Femur (tissue), 1 donor: ENCODE measurements at regions not wholly inside any gene's neighbourhood (a gene's known extent, or its start where the extent isn't known, plus 50 kb on each side); places are given as distances from the start of the nearest gene placed in this dataset.
"Not testable (repeated sequence)": the region's sequence is repeated elsewhere in the genome, so short reads cannot be mapped to it uniquely, and the experiment has no call there.

ENCODE experiments used
- DNase-seq: peaks from one replicate; pipeline ENCODE4 v3.0.0-alpha.2; 2017

DNA sequence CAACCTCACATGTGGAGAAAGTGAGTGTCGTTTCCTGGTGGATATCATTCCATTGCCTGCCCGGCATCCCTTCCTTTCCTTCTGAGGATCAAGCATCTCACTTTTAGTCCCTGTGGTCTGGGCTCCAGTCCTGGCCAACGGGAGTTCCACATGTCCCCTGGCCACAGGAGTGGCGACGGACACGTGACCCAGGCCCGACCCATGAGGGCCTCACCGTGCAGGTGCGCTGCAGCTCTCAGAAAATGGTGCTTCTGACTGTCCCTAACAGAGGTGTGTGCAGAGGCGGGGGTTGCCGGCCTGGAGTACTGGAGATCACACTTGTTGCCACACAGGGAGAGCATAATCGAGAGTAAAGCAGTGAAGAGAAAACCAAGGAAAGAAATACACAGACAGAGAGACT is 476.9 kb upstream of the FRG1 start:
- DNase-seq, result no peak

DNA sequence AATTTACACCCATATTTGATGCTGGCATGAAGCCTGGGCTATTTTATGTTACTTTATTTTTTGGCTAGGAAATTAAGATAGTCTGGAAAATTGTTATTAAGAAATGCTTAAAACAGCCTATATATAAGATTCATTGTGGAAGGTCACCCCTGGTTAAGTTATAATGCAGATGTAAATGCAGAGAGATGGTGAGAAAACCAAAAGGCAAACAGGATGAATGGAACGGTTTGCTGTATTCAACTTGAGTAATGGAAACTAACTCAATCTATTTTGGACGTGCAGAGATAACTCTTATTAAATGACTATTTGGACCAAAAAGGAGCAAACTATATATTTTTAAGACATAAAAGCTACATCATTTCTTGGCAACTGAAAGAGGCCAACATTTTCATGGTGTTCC is 446.3 kb upstream of the FRG1 start:
- no peak for DNase-seq

DNA sequence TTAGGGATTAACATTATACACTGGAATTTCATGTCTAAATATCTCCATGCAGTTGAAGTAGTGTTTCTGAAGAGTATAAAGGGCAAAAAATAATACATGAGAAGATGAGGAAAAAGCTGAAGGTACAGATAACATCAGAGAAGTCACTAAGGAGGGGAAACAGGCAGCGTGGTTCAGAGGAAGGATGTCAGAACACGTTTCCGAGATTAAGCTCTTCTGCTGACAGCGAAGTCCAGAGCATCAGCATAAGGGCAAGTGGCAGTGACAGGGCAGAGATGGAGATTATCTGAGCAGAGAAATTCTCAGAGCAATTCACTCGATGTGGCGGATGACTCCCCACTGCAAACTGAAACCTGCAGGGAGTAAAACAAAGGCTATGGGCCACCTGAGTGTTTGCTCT is 443.2 kb upstream of the FRG1 start:
- no peak for DNase-seq

DNA sequence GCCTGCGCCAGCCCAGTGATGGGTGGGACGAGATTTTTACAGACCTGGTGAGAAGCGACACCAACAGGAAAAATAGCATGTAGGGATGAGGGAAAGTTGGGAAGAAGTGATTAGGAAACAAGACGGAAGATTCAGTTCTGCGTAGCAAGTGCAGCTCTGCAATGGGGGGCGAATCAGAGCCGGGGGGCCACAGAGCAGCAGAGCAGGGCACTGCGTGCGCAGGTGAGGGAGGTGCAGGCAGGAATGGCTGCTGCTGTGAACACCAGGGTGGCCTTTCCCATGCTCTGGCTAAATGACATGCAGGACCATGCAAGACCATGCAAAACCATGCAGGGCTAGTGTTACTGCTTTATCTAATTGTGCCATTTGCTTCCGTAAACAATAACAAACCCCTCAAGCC is 442.7 kb upstream of the FRG1 start:
- no peak for DNase-seq

DNA sequence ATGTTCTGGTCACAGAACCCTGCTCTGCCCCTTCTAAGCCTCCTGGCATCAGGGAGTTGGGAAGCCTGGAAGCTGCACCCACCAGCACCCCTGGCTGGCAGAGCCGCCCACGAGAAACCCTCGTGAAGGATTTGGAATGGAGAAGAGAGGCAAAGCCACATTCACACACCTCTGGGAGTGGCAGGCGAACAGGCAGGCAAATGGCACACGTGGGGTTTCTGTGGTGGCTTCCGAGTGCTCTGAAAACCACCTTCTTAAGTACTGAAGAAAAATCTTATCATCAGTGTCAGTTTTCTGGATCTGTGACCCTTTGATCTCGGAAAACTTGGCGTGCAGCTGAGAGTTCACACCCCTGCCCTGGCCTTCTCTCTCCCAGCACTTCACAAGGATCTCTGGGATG is 442.2 kb upstream of the FRG1 start:
- no peak for DNase-seq

DNA sequence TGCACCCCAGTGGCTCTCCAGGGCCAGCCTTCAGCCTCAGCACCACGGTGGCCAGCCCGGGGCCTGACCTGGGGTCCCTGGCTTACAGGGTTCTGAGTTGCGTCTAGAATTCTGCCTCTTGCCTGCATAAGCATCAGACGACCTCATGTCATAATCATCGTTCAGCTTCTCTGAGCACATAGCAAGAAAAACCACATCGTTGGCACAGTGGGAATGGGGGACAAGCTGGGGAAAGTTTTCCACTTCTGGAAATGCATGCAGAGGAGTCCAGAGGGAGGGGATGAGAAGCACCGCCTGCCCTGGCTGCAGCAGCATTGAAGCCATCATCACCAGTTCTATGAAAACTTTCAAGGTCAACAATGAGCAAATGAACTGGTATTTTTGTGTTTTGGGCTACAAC is 441.0 kb upstream of the FRG1 start:
- DNase-seq, result peak; percentile 60

DNA sequence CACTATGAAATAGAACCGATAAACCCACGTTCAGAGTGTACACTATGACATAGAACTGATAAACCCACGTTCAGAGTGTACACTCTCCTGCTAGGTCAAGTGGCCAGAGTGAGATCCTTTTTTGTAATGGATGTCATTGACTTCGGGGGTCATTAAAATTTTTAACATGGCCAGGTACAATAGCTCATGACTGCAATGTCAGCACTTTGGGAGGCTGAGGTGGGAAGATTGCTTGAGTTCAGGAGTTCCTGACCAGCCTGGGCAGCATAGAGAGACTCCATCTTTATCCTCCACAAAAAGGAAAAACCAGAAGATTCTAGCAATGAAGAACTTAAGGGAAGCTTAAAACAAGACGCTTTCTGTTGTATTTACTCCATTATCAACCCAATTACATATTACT is 439.7 kb upstream of the FRG1 start:
- DNase-seq, result no peak

DNA sequence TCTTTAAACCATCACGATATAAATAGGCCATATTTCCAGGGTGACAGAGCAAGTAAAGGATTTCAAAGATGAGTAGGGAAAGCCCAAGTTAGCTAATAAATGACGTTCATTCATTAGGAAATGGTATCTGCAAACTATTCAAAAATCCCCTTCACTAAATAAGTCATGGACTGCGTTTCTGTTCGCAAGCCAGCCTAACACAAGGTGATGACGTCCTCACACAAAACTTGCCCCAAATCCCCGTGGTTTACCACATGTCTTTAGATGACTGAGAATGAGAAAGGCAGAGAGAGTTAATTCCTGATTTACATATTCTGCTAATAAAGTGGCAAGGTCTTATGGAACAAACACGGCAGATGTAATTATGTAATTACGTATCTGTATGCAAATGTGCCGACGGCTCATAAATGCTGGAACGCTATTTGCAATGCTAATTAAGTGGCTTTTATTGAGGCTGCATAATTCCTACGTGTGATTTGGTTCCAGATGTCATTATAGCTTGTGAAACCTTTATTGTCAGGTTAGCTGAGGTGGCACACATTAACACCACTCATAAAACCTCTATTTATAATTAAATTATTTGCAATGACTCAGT is 437.7 kb upstream of the FRG1 start:
- no peak for DNase-seq

DNA sequence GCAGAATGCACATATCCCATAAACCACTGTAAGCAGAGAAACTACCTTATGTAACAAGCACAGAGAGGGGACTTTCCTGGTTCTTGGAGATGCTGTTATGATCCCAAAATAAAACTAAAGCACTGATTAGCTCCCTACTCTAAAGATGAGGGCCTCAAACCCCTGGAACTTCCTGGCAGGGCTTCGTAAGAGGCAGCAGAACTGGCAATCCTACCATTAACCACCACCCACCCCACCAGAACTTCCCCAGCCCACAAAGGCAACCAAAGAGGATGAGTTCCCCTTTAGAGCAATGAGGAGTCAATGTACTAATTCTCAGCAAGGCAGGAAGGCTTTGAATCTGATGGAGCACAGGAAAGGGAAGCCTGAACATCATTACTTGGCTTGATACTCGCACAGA is 436.5 kb upstream of the FRG1 start:
- DNase-seq, result no peak

DNA sequence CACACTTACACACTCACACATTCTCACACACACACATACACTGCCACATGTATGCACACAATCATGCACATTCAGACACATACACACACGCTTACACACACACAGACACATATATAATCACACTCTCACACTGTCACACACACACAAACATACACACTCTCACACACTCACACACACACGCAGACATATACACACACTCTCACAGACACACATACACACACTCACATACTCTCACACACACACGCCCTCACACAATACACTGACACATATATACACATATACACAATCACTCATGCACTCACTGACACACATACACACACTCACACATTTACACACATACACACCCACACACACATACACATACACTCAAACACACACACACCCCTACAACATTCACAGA is 435.3 kb upstream of the FRG1 start:
- DNase-seq, result no peak

DNA sequence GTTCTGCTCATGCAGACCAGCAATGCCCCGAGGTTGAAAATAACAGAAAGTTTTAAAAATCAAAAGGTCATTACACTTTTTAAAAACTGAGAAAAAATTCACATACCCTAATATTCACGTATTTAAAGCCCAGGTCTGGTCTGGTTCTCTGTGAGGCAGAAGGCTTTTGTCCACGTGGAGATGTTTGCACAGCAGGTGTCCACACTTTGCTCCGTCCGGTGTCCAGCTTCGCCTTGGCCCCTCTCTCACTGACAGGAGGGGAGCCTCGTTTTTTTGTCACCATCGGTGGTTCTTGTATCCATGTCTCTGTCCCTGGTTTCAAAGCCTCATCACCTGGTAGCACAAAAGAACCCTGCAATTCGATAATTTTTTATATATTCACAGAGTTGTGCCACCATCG is 434.6 kb upstream of the FRG1 start:
- no peak for DNase-seq

DNA sequence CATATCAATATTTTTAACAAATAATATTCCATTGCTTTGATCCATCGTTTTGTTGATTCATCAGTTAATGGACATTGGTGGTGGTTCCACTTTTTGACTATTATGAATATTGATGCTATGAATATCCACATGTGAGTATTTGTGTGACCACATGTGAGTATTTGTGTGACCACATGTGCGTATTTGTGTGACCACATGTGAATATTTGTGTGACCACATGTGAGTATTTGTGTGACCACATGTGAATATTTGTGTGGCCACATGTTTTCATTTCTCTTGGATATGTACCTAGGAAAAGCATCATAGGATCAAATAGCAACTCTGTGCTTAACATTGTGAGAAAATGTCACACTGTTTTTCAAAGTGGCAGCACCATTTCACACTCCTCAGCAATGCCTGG is 433.6 kb upstream of the FRG1 start:
- DNase-seq, result no peak

DNA sequence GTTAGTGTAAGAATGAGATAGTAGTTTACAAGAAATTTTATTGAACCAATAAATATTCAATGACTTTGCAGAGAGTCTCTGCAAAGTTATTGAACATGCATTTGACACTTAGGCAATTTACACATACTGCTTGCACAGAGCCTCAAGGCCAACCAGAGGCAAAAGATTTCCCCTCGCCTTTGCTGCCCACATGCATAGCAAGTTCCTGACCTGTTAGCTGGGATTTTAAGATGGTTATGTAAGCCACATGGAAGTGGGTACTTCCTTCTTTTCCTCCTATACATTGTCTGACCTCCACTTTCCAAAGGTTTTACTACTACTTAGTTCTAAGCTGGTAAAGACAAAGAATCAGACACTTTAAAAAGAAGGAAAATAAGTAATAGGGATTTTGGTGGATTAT is 430.1 kb upstream of the FRG1 start:
- no peak for DNase-seq

DNA sequence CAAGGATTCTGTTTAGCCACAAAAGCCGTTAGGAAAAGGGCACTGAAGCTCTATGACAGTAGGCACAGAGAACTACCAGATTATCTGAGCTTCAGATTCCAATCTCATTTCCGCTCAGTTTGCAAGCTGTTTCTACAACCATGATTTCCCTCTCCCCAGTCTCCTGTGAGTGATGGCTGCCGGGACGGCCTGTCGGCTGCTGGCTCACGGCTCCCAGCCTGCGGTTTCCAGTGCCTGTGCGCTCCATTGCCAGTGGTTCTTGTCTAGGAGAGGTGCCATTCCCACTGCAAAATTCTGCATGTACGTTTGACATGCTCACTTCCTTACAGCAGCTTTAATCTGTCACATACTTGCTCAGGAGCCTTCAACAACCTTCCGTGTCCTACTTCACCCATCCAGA is 429.1 kb upstream of the FRG1 start:
- no peak for DNase-seq

DNA sequence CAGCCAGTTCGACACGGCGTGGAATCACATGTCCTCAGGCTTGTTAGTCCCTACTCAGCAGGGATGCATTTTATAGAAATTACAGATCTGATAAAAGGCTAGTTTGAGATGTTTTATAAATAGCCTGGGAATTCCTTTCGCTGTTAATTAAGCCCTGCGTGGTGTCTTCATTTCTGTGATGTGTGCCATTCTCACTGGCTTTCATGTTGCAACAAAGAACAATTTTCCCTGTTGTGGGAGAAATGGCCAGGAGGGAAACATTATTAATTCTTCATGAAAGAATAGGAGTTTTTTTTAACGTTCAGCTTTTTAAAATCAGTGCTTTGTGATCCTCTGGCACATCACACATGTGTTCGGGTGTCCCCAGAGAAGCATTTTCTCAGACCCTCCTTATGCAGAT is 427.3 kb upstream of the FRG1 start:
- DNase-seq, result no peak

DNA sequence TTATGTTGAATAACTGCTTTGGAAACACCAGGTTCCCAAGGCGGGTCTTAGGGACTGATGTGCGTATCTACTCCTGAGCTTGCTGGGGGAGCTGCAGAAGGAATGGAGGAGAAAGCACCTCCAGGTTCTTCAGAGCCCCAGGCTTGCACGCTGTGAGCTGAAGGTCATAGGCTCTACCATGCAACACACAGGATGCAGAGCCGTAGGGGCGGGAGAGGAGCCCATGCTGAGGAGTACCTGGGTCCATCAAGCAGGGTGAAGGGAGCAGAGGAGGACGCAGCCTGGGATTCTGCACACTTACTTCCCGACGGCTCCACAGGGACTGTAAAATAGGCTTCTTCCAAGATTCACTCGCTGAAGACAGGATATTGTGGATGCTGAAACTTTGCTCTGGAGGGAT is 426.5 kb upstream of the FRG1 start:
- DNase-seq, result no peak

DNA sequence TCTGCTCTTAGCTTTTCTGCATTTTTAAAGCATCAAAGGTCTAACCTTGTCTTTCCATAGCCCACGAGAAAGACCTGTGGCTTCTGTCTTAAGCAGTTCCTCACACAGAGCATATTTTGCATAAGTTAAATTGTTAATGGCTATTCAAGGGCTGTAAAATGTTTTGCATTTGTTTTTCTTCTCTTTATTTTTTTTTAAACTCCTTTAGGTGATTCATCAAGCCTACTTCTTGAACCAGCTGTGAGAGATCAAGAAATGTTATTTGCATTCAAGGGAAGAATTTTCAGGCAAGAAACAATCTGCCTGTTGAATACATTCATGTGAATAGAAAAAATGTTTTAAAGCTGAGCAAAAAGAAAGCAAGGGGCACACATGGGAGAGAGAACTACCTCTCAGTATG is 423.8 kb upstream of the FRG1 start:
- DNase-seq, result no peak

DNA sequence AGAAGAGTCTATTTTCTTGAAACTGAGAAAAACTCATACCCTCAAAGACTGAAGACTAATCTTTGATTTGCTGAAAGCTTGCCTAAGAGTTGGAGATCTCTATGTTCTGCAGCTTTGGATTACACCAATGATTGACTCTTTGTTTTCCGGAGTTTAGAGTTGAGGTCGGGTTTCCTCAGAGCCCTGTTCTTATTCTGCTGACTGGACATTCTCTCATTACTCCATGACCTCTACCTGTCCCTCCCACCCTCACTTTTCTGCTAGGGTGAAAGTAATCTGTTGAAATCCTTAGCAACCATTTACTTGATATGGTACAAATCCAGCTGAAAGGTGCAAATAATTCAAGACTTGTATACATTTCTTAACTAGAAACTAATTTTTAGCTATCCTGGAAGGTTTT is 421.5 kb upstream of the FRG1 start:
- no peak for DNase-seq

DNA sequence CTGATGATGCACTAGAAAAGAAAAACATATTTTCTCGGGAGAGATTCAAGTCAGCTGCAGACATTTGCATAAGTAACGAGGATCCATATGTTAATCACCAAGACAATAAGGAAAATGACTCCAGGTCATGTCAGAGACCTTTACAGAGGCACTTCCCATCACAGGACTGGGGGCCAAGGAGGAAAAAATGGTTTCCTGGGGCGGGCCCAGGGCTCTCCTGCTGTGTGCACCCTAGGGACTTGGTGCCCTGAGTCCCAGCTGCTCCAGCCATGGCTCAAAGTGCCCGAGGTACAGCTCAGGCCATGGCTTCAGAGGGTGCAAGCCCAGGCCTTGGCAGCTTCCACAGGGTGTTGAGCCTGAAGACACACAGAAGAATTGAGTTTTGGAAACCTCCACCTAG is 415.4 kb upstream of the FRG1 start:
- no peak for DNase-seq

DNA sequence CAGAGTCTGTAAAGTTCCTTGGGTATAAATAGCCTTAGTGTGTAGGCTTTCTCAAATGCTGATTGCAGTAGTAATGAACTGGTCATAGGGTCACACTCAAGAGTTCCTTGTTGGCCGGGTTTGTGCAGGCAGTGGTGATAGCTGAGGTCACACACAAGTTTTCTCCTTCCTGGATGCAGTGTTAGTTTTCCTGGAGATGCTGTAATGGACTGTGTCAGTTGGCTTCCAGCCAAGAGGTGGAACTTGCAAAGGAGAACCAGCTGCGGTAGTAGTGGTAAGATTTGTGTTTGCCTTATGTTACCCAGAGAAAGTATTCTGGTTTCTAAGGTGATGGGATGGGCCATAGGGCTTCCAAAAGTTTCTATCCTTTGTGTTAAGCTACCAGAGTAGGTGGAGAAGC is 409.8 kb upstream of the FRG1 start:
- peak; percentile 31 for DNase-seq

DNA sequence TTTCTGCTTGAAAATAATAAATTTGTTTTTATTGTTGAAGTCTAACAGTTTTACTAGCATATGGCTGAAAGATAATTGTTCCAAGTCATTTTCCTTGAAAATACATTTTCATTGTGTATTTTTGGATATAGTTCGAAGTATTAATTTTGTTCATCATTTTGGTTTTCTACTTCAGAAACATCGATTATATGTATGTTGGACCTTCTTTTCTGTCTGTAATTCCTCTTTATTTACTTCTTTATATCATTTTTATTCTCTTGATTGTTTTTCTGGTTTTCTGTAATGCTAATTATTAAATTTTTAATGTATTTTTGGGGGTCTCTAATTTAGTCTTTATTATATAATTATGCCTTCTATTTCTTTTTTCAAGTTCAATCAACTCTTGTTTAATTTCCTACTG is 407.1 kb upstream of the FRG1 start:
- no peak for DNase-seq

DNA sequence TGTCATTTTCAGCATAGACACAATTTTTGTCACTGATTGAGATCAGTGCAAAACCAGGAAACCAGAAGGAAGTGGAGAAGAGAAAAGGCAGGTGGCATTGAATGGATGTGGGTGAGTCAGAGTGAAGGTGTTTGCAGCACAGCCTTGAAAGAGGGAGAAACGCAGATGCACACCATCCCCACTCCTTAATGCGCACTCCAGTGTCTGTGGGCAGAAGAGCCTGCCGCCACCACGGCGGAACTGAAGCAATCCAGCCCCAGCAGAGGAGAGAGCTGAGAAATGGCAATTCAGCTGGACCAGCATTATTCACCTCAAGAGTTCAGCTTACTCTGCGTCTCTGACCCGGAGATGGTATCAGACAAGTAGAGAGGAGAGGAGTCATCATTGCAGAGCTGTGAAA is 393.1 kb upstream of the FRG1 start:
- no peak for DNase-seq

DNA sequence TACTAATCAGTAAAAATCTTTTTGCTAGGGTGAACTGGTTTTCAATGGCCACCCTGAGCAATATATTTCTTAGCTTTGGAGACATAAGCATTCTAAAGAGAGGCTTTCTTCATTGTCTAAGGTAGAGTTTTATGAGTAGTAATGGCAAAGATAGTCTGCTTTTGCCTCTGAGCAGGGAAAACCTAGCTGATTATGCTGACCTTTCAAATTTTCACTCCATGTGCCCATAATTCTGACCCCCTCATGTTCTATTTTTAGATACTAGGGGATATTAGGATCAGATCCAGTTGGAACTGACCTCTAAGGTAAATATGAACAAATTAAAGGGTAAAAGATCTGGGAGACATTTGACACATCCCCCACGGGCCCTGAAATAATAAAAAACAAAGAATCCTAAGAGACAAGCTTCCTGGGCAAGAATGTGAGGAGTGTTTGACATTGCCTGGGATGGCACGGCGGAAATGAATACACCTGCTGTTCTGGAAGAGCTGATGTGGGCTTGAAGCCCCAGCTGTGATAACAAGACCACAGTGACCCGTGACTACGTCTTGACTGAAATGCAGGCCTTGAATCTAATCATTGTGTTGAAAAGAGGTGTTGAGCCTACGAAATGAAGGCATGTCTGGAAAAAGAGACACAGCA is 392.1 kb upstream of the FRG1 start:
- no peak for DNase-seq

DNA sequence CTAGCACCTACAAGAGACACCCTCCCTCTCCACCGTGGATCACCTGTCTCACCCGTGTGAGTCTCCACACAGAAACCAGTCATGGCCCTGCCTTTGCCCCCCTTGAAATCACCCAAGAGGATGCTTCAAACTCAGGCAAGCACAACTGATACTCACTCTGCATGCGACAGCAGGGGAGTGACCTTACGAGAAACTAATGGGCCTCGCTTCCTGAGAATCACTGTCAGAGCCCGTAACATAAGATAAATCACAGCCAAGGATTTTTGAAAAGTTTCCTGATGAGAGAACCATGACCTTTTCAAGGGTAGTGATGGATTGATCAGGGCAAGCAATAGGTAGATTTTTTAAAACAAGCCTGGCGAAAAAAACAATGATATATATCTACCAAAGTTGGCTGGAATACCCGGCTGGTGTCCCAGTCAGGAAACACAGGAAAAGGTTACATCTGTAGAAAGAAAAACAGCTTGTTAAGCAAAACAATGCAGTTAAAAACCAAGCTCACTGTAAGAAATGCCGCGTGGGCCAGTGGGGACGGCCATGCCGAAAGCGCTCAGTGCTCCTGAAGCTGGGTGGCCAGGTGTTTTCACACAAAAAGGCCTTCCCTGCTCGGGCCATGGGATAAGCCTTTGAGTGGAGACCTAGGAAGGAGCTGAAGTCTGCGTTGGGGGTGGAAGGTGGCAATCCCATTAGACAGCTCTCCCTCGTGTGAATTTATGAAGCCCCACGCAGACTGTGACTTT is 388.6 kb upstream of the FRG1 start:
- DNase-seq, result not testable (repeated sequence)

DNA sequence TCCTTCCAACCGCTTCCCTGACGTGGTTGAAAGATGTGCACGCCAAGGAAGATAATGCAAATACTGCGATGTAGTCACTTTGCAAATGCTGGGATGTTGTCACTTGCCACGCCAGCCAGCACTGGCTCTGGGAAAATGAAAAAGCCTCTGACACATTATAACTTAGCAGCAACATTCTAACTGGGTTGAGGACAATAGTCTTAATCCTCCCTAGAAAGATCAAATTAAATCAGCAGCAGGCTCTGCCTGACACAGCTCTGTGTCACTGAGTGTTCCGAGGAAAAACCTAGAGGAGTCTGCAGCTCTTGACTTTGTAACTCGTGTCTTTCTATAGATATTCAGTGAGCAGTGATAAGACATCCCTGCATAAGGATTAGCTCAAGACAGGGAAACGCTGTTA is 380.1 kb upstream of the FRG1 start:
- not testable (repeated sequence) for DNase-seq
